ENCODE measurements at regions not wholly inside any gene's neighbourhood (a gene's known extent, or its start where the extent isn't known, plus 50 kb on each side); places are given as distances from the start of the nearest gene placed in this dataset.

DNA sequence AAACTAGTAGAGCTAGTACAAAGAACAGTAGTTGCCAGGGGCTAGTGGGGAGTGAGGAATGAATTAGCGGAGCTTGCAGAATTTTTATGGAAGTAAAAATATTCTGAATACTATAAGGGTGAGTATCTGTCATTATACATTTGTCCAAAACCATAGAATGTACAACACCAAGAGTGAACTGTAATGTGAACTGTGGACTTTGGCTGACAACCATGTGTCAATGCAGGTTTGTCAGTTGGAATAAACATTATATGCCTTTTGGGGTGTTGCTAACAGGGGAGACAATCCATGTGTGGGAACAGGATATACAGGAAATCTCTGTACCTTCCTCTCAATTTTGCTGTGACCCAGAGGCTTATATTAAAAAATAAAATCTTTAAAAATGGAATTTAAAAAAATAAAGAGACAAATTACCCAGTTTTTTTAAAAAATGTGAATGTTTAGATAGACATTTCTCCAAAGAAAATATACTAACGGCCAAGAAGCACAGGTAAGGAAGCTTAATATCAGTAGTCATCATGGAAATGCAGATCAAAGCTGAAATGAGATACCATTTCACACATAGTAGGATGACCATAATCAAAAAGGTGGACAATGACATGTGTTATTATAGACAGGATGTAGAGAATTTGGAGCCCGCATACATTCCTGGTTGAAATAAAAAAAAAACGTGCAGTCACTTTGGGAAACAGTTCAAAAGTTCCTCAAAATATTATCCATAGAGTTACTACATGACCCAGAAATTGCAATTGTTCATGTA, 899.8 kb downstream of the RAB28 start:
- no peaks in the 10 kb centered on the region for H3K9me3 ChIP-seq (ENCODE audit: control insufficient read depth in 2 of 3, low read length in 3 of 3)
- H3K9me3 Mint-ChIP-seq, result peaks cover 0 to 5% (median 0%) of the 10 kb centered on the region in 11 donors
- DNase-seq, result no peak
- ChIA-PET POLR2A (no interaction called here), CTCF (no interaction called here)
- no peaks in the 10 kb centered on the region for H3K4me1 ChIP-seq (ENCODE audit: control insufficient read depth in 2 of 2, insufficient read depth in 2 of 2, low read length in 2 of 2)
- no peaks in the 10 kb centered on the region for H3K4me1 Mint-ChIP-seq
- H3K27ac ChIP-seq (ENCODE audit: low read depth, low read length), result no peak overlapping the region
- intact Hi-C loops (cut with micrococcal nuclease), result no loop called here
- no peak for ATAC-seq
- no peak overlapping the region for H3K4me3 Mint-ChIP-seq
- no peaks in the 10 kb centered on the region for H3K27me3 ChIP-seq (ENCODE audit: control insufficient read depth in 2 of 2, insufficient read depth in 2 of 2, low read length in 2 of 2)
- no peak overlapping the region for H3K27ac Mint-ChIP-seq
- H3K4me3 ChIP-seq (ENCODE audit: low read length), result no peak overlapping the region
- peaks cover 0 to 15% (median 3%) of the 10 kb centered on the region in 5 donors for H3K27me3 Mint-ChIP-seq
- H3K36me3 Mint-ChIP-seq, result no peaks in the 10 kb centered on the region
- H3K36me3 ChIP-seq (ENCODE audit: control insufficient read depth in 2 of 3, insufficient read depth in 3 of 3, low read length in 3 of 3), result no peaks in the 10 kb centered on the region

- H3K27ac ChIP-seq (ENCODE audit: low read depth, low read length), result no peak overlapping the region
- H3K9me3 Mint-ChIP-seq, result peaks cover 0 to 5% (median 0%) of the 10 kb centered on the region in 11 donors
- no peaks in the 10 kb centered on the region for H3K36me3 Mint-ChIP-seq
- H3K9me3 ChIP-seq (ENCODE audit: control insufficient read depth in 2 of 3, low read length in 3 of 3), result no peaks in the 10 kb centered on the region
- peaks cover 0 to 15% (median 3%) of the 10 kb centered on the region in 5 donors for H3K27me3 Mint-ChIP-seq
- no peaks in the 10 kb centered on the region for H3K4me1 Mint-ChIP-seq
- H3K27ac Mint-ChIP-seq, result no peak overlapping the region
- DNase-seq (no peak), ATAC-seq (no peak)
- no peaks in the 10 kb centered on the region for H3K27me3 ChIP-seq (ENCODE audit: control insufficient read depth in 2 of 2, insufficient read depth in 2 of 2, low read length in 2 of 2)
- ChIA-PET CTCF (interaction anchor here (0.6 kb wide), 1 partner anchor 1283 kb away, joined by 4 read pairs; no protein-coding TSS in a partner anchor), POLR2A (no interaction called here)
- intact Hi-C loops (cut with micrococcal nuclease), result no loop called here
- H3K36me3 ChIP-seq (ENCODE audit: control insufficient read depth in 2 of 3, insufficient read depth in 3 of 3, low read length in 3 of 3), result no peaks in the 10 kb centered on the region
- no peak overlapping the region for H3K4me3 ChIP-seq (ENCODE audit: low read length)
- H3K4me3 Mint-ChIP-seq, result no peak overlapping the region
- H3K4me1 ChIP-seq (ENCODE audit: control insufficient read depth in 2 of 2, insufficient read depth in 2 of 2, low read length in 2 of 2), result no peaks in the 10 kb centered on the region
Observed at GRCh38 chr4:12583275-12583674, 900.9 kb downstream of the RAB28 start.

DNA sequence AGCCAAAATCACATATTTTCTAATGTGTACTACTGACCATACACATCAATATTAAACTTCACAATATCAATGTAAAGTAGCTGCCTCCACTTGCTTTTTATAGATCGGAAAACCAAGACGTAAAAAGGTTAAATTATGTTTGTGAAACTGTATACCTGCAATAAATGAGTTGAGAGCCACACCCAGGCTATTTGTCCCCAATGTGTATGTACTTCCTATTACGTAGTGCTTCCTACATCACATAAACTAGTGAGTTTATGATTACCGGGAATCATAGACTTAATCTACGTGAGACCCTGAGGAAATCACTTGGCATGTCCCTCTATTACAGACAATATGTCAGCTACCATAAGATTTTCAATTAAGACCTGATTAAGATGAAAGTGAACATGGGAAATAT, 903.4 kb downstream of the RAB28 start:
- Mint-ChIP-seq H3K4me3 (no peak overlapping the region), H3K27ac (no peak overlapping the region), H3K4me1 (no peaks in the 10 kb centered on the region), H3K9me3 (peaks cover 0 to 5% (median 0%) of the 10 kb centered on the region in 11 donors), H3K36me3 (no peaks in the 10 kb centered on the region), H3K27me3 (peaks cover 0 to 15% (median 3%) of the 10 kb centered on the region in 5 donors)
- ChIA-PET CTCF (no interaction called here), POLR2A (no interaction called here)
- no peak for DNase-seq
- H3K4me1 ChIP-seq (ENCODE audit: control insufficient read depth in 2 of 2, insufficient read depth in 2 of 2, low read length in 2 of 2), result no peaks in the 10 kb centered on the region
- intact Hi-C loops (cut with micrococcal nuclease), result no loop called here
- no peak overlapping the region for H3K27ac ChIP-seq (ENCODE audit: low read depth, low read length)
- no peaks in the 10 kb centered on the region for H3K9me3 ChIP-seq (ENCODE audit: control insufficient read depth in 2 of 3, low read length in 3 of 3)
- no peaks in the 10 kb centered on the region for H3K36me3 ChIP-seq (ENCODE audit: control insufficient read depth in 2 of 3, insufficient read depth in 3 of 3, low read length in 3 of 3)
- no peaks in the 10 kb centered on the region for H3K27me3 ChIP-seq (ENCODE audit: control insufficient read depth in 2 of 2, insufficient read depth in 2 of 2, low read length in 2 of 2)
- H3K4me3 ChIP-seq (ENCODE audit: low read length), result no peak overlapping the region
- no peak for ATAC-seq

- H3K36me3 Mint-ChIP-seq, result no peaks in the 10 kb centered on the region
- ChIA-PET CTCF (no interaction called here), POLR2A (no interaction called here)
- no peaks in the 10 kb centered on the region for H3K4me1 Mint-ChIP-seq
- H3K9me3 Mint-ChIP-seq, result peaks cover 0 to 7% (median 0%) of the 10 kb centered on the region in 11 donors
- H3K27ac Mint-ChIP-seq, result no peak overlapping the region
- Histone ChIP-seq H3K4me3 (ENCODE audit: low read length) (no peak overlapping the region), H3K36me3 (ENCODE audit: control insufficient read depth in 2 of 3, insufficient read depth in 3 of 3, low read length in 3 of 3) (no peaks in the 10 kb centered on the region), H3K27me3 (ENCODE audit: control insufficient read depth in 2 of 2, insufficient read depth in 2 of 2, low read length in 2 of 2) (no peaks in the 10 kb centered on the region), H3K4me1 (ENCODE audit: control insufficient read depth in 2 of 2, insufficient read depth in 2 of 2, low read length in 2 of 2) (no peaks in the 10 kb centered on the region), H3K27ac (ENCODE audit: low read depth, low read length) (no peak overlapping the region), H3K9me3 (ENCODE audit: control insufficient read depth in 2 of 3, low read length in 3 of 3) (no peaks in the 10 kb centered on the region)
- no peak for DNase-seq
- no peak overlapping the region for H3K4me3 Mint-ChIP-seq
- ATAC-seq, result no peak
- H3K27me3 Mint-ChIP-seq, result peaks cover 0 to 15% (median 0%) of the 10 kb centered on the region in 5 donors
- intact Hi-C loops (cut with micrococcal nuclease), result no loop called here
Observed at GRCh38 chr4:12579172-12579571, 905.0 kb downstream of the RAB28 start.

GRCh38 chr4:12576409-12576808, 907.7 kb downstream of the RAB28 start:
- Mint-ChIP-seq H3K27ac (no peak overlapping the region), H3K4me1 (no peaks in the 10 kb centered on the region), H3K4me3 (no peak overlapping the region), H3K36me3 (no peaks in the 10 kb centered on the region), H3K9me3 (peaks cover 0 to 7% (median 0%) of the 10 kb centered on the region in 11 donors), H3K27me3 (peaks cover 0 to 15% (median 0%) of the 10 kb centered on the region in 5 donors)
- Histone ChIP-seq H3K27ac (ENCODE audit: low read depth, low read length) (no peak overlapping the region), H3K36me3 (ENCODE audit: control insufficient read depth in 2 of 3, insufficient read depth in 3 of 3, low read length in 3 of 3) (no peaks in the 10 kb centered on the region), H3K4me1 (ENCODE audit: control insufficient read depth in 2 of 2, insufficient read depth in 2 of 2, low read length in 2 of 2) (no peaks in the 10 kb centered on the region), H3K4me3 (ENCODE audit: low read length) (no peak overlapping the region), H3K9me3 (ENCODE audit: control insufficient read depth in 2 of 3, low read length in 3 of 3) (no peaks in the 10 kb centered on the region), H3K27me3 (ENCODE audit: control insufficient read depth in 2 of 2, insufficient read depth in 2 of 2, low read length in 2 of 2) (no peaks in the 10 kb centered on the region)
- DNase-seq (no peak), ATAC-seq (no peak)
- intact Hi-C loops (cut with micrococcal nuclease), result no loop called here
- CTCF ChIA-PET, result no interaction called here
- POLR2A ChIA-PET, result no interaction called here

GRCh38 chr4:12573716-12574115, 910.4 kb downstream of the RAB28 start:
- H3K36me3 ChIP-seq (ENCODE audit: control insufficient read depth in 2 of 3, insufficient read depth in 3 of 3, low read length in 3 of 3), result no peaks in the 10 kb centered on the region
- POLR2A ChIA-PET, result no interaction called here
- intact Hi-C loops (cut with micrococcal nuclease), result no loop called here
- no peak for DNase-seq
- Mint-ChIP-seq H3K4me1 (no peaks in the 10 kb centered on the region), H3K9me3 (peaks cover 0 to 7% (median 2%) of the 10 kb centered on the region in 11 donors), H3K4me3 (no peak overlapping the region), H3K27me3 (peaks cover 0 to 9% (median 0%) of the 10 kb centered on the region in 5 donors), H3K27ac (no peak overlapping the region), H3K36me3 (no peaks in the 10 kb centered on the region)
- no peak for ATAC-seq
- H3K4me3 ChIP-seq (ENCODE audit: low read length), result no peak overlapping the region
- CTCF ChIA-PET, result no interaction called here
- H3K9me3 ChIP-seq (ENCODE audit: control insufficient read depth in 2 of 3, low read length in 3 of 3), result no peaks in the 10 kb centered on the region
- H3K4me1 ChIP-seq (ENCODE audit: control insufficient read depth in 2 of 2, insufficient read depth in 2 of 2, low read length in 2 of 2), result no peaks in the 10 kb centered on the region
- no peak overlapping the region for H3K27ac ChIP-seq (ENCODE audit: low read depth, low read length)
- no peaks in the 10 kb centered on the region for H3K27me3 ChIP-seq (ENCODE audit: control insufficient read depth in 2 of 2, insufficient read depth in 2 of 2, low read length in 2 of 2)

GRCh38 chr4:12562476-12563140, 921.5 kb downstream of the RAB28 start:
- CTCF ChIA-PET, result no interaction called here
- Mint-ChIP-seq H3K4me3 (no peak overlapping the region), H3K9me3 (peaks cover 0 to 6% (median 0%) of the 10 kb centered on the region in 11 donors), H3K4me1 (no peaks in the 10 kb centered on the region), H3K36me3 (no peaks in the 10 kb centered on the region), H3K27me3 (no peaks in the 10 kb centered on the region), H3K27ac (no peak overlapping the region)
- H3K36me3 ChIP-seq (ENCODE audit: control insufficient read depth in 2 of 3, insufficient read depth in 3 of 3, low read length in 3 of 3), result no peaks in the 10 kb centered on the region
- ATAC-seq (no peak), DNase-seq (no peak)
- intact Hi-C loops (cut with micrococcal nuclease), result no loop called here
- H3K4me3 ChIP-seq (ENCODE audit: low read length), result no peak overlapping the region
- no peak overlapping the region for H3K27ac ChIP-seq (ENCODE audit: low read depth, low read length)
- no peaks in the 10 kb centered on the region for H3K4me1 ChIP-seq (ENCODE audit: control insufficient read depth in 2 of 2, insufficient read depth in 2 of 2, low read length in 2 of 2)
- no peaks in the 10 kb centered on the region for H3K9me3 ChIP-seq (ENCODE audit: control insufficient read depth in 2 of 3, low read length in 3 of 3)
- no peaks in the 10 kb centered on the region for H3K27me3 ChIP-seq (ENCODE audit: control insufficient read depth in 2 of 2, insufficient read depth in 2 of 2, low read length in 2 of 2)
- POLR2A ChIA-PET, result no interaction called here

Data from naive thymus-derived CD4-positive, alpha-beta T cell (primary cell).